HG03196 (cell line): ENCODE measurements at regions not wholly inside any gene's neighbourhood (a gene's known extent, or its start where the extent isn't known, plus 50 kb on each side); places are given as distances from the start of the nearest gene placed in this dataset.
A peak's percentile ranks its signal among the peaks of the same experiment; 100 is the strongest.

Experiments used
- ATAC-seq: cut with Tn5 transposase; IDR thresholded peaks from one replicate; pipeline ENCODE4 v1.9.1; 2021; ENCODE audit not compliant: unreplicated experiment

GRCh38 chr12:14275111-14275510 lies 90.4 kb upstream of the ATF7IP start:
- no peak for ATAC-seq

- no peak for ATAC-seq
These were observed 89.6 kb upstream of the ATF7IP start for GRCh38 chr12:14275886-14276285.

- ATAC-seq: no peak
These were observed 87.1 kb upstream of the ATF7IP start for GRCh38 chr12:14278294-14278953.

- ATAC-seq: no peak
These were observed 85.6 kb upstream of the ATF7IP start for GRCh38 chr12:14279845-14280244.

GRCh38 chr12:14280921-14281320 lies 84.6 kb upstream of the ATF7IP start:
- no peak for ATAC-seq

GRCh38 chr12:14281539-14281938 lies 83.9 kb upstream of the ATF7IP start:
- ATAC-seq: no peak

- ATAC-seq: peak; percentile 41
These were observed 81.9 kb upstream of the ATF7IP start for GRCh38 chr12:14283489-14284144.

- peak; percentile 46 for ATAC-seq
These were observed 81.2 kb upstream of the ATF7IP start for GRCh38 chr12:14284184-14284722.

GRCh38 chr12:14289601-14290000 lies 75.9 kb upstream of the ATF7IP start:
- no peak for ATAC-seq

GRCh38 chr12:14290951-14291350 lies 74.5 kb upstream of the ATF7IP start:
- no peak for ATAC-seq

GRCh38 chr12:14303661-14304155 lies 61.8 kb upstream of the ATF7IP start:
- ATAC-seq: no peak

- ATAC-seq: no peak
These were observed 58.5 kb upstream of the ATF7IP start for GRCh38 chr12:14307004-14307403.

- ATAC-seq: no peak
These were observed 57.0 kb upstream of the ATF7IP start for GRCh38 chr12:14308516-14308915.

- no peak for ATAC-seq
These were observed 54.6 kb upstream of the ATF7IP start for GRCh38 chr12:14310866-14311265.

GRCh38 chr12:14313379-14314138 lies 51.9 kb upstream of the ATF7IP start:
- ATAC-seq: no peak

- no peak for ATAC-seq
These were observed 50.7 kb upstream of the ATF7IP start for GRCh38 chr12:14314801-14315200.

GRCh38 chr12:14315501-14315900 lies 50.0 kb upstream of the ATF7IP start:
- no peak for ATAC-seq
